GM13977 (cell line): ENCODE measurements at regions not wholly inside any gene's neighbourhood (a gene's known extent, or its start where the extent isn't known, plus 50 kb on each side); places are given as distances from the start of the nearest gene placed in this dataset.

Experiments
- DNase-seq: peaks from one replicate; pipeline ENCODE4 v3.0.0; 2012; ENCODE audit warnings: low spot score
- CTCF ChIP-seq: IDR thresholded peaks from 2 replicates; pipeline ENCODE4 v1.5.1; 2012; ENCODE audit warnings: mild to moderate bottlenecking, control low read depth; ENCODE audit not compliant: insufficient read depth; ENCODE audit errors: extremely low read depth, missing control alignments
- in situ Hi-C: fragments of 300-500 bp; cut with MboI; formaldehyde crosslinking; loops from one replicate; pipeline ENCODE4 v1.12.0; 2022; ENCODE audit warnings: low sequenced_read_pairs, low pct_unique_long_range_greater_than_20kb, mixed read lengths, inconsistent platforms; ENCODE audit not compliant: unreplicated experiment

- no peak for DNase-seq
- in situ Hi-C loops, result no loop called here
- TF ChIP-seq CTCF, result no peak
These were observed 134.3 kb downstream of the TDRD15 start for GRCh38 chr2:21258082-21258481.

- TF ChIP-seq CTCF, result no peak
- no peak for DNase-seq
- in situ Hi-C loops, result no loop called here
These were observed 136.5 kb downstream of the TDRD15 start for GRCh38 chr2:21260311-21260710.

GRCh38 chr2:21261591-21261990, 137.8 kb downstream of the TDRD15 start:
- no peak for TF ChIP-seq CTCF
- in situ Hi-C loops, result no loop called here
- DNase-seq, result no peak

GRCh38 chr2:21262426-21262940, 138.7 kb downstream of the TDRD15 start:
- no peak for TF ChIP-seq CTCF
- in situ Hi-C loops, result no loop called here
- no peak for DNase-seq

GRCh38 chr2:21263622-21264021, 139.9 kb downstream of the TDRD15 start:
- TF ChIP-seq CTCF, result no peak
- DNase-seq, result no peak
- in situ Hi-C loops, result no loop called here

GRCh38 chr2:21265752-21266151, 142.0 kb downstream of the TDRD15 start:
- DNase-seq, result no peak
- in situ Hi-C loops, result no loop called here
- no peak for TF ChIP-seq CTCF
